ENCODE measurements at regions not wholly inside any gene's neighbourhood (a gene's known extent, or its start where the extent isn't known, plus 50 kb on each side); places are given as distances from the start of the nearest gene placed in this dataset.

GRCh38 chr9:115249488-115249887, 131.5 kb upstream of the TNC start:
- no peak for TF ChIP-seq RAD21 (IDR thresholded peaks at IDR 0.05; ENCODE audit: low read depth)
- TF ChIP-seq TEAD4 (IDR thresholded peaks at IDR 0.05), result no peak
- TF ChIP-seq EGR1 (IDR thresholded peaks at IDR 0.05), result no peak
- TF ChIP-seq USF1 (IDR thresholded peaks at IDR 0.05), result no peak
- TF ChIP-seq CEBPB (IDR thresholded peaks at IDR 0.05), result no peak
- no peak for TF ChIP-seq FOXM1 (IDR thresholded peaks at IDR 0.05; ENCODE audit: borderline replicate concordance, low read depth)
- TF ChIP-seq REST (IDR thresholded peaks at IDR 0.05; ENCODE audit: low read depth), result no peak
- no peak for TF ChIP-seq NFIC (IDR thresholded peaks at IDR 0.05)
- TF ChIP-seq TCF12 (IDR thresholded peaks at IDR 0.05; ENCODE audit: low read depth), result no peak
- no peak for TF ChIP-seq YY1 (IDR thresholded peaks at IDR 0.05; ENCODE audit: low read depth)
- no peak for TF ChIP-seq EP300 (IDR thresholded peaks at IDR 0.05; ENCODE audit: borderline replicate concordance)

- TF ChIP-seq CEBPB (IDR thresholded peaks at IDR 0.05) (no peak), ZBTB7A (IDR thresholded peaks at IDR 0.05; ENCODE audit: low read depth) (no peak), MAX (IDR thresholded peaks at IDR 0.05) (no peak)
Observed at GRCh38 chr9:115250621-115251032, 132.7 kb upstream of the TNC start.

- TF ChIP-seq TEAD4 (IDR thresholded peaks at IDR 0.05) (no peak), RAD21 (IDR thresholded peaks at IDR 0.05; ENCODE audit: low read depth) (no peak), USF1 (IDR thresholded peaks at IDR 0.05) (no peak), REST (IDR thresholded peaks at IDR 0.05; ENCODE audit: low read depth) (no peak), CREB1 (IDR thresholded peaks at IDR 0.05; ENCODE audit: low read depth) (no peak), TCF12 (IDR thresholded peaks at IDR 0.05; ENCODE audit: low read depth) (no peak), CEBPB (IDR thresholded peaks at IDR 0.05) (no peak), MAX (IDR thresholded peaks at IDR 0.05) (no peak), NFIC (IDR thresholded peaks at IDR 0.05) (no peak), ZBTB7A (IDR thresholded peaks at IDR 0.05; ENCODE audit: low read depth) (no peak), FOXM1 (IDR thresholded peaks at IDR 0.05; ENCODE audit: borderline replicate concordance, low read depth) (no peak), EP300 (IDR thresholded peaks at IDR 0.05; ENCODE audit: borderline replicate concordance) (no peak), EGR1 (IDR thresholded peaks at IDR 0.05) (no peak), TAF1 (IDR thresholded peaks at IDR 0.05; ENCODE audit: low read depth) (no peak)
Observed at GRCh38 chr9:115254287-115255180, 136.6 kb upstream of the TNC start.

- no peak for TF ChIP-seq MAX (IDR thresholded peaks at IDR 0.05)
- TF ChIP-seq YY1 (IDR thresholded peaks at IDR 0.05; ENCODE audit: low read depth), result no peak
- TF ChIP-seq REST (IDR thresholded peaks at IDR 0.05; ENCODE audit: low read depth), result no peak
- TF ChIP-seq TCF12 (IDR thresholded peaks at IDR 0.05; ENCODE audit: low read depth), result no peak
- TF ChIP-seq TEAD4 (IDR thresholded peaks at IDR 0.05), result no peak
- no peak for TF ChIP-seq TAF1 (IDR thresholded peaks at IDR 0.05; ENCODE audit: low read depth)
- no peak for TF ChIP-seq EP300 (IDR thresholded peaks at IDR 0.05; ENCODE audit: borderline replicate concordance)
- no peak for TF ChIP-seq EGR1 (IDR thresholded peaks at IDR 0.05)
- TF ChIP-seq CEBPB (IDR thresholded peaks at IDR 0.05), result no peak
- TF ChIP-seq NFIC (IDR thresholded peaks at IDR 0.05), result no peak
- no peak for TF ChIP-seq RAD21 (IDR thresholded peaks at IDR 0.05; ENCODE audit: low read depth)
- TF ChIP-seq FOXM1 (IDR thresholded peaks at IDR 0.05; ENCODE audit: borderline replicate concordance, low read depth), result no peak
- TF ChIP-seq CREB1 (IDR thresholded peaks at IDR 0.05; ENCODE audit: low read depth), result no peak
Observed at GRCh38 chr9:115261656-115262081, 143.7 kb upstream of the TNC start.
